HG03025 (cell line): ENCODE measurements at regions not wholly inside any gene's neighbourhood (a gene's known extent, or its start where the extent isn't known, plus 50 kb on each side); places are given as distances from the start of the nearest gene placed in this dataset.
"Not testable (repeated sequence)": the region's sequence is repeated elsewhere in the genome, so short reads cannot be mapped to it uniquely, and the experiment has no call there.

Experiments used
- ATAC-seq: cut with Tn5 transposase; IDR thresholded peaks from one replicate; pipeline ENCODE4 v1.9.1; 2021; ENCODE audit warnings: mild to moderate bottlenecking, moderate library complexity; ENCODE audit not compliant: unreplicated experiment, low FRiP score

GRCh38 chr12:90710711-90711110 is 244.3 kb downstream of the CCER1 start:
- ATAC-seq: no peak

GRCh38 chr12:90706036-90706435 is 248.9 kb downstream of the CCER1 start:
- no peak for ATAC-seq

- no peak for ATAC-seq
Measured at GRCh38 chr12:90695415-90695814, 259.6 kb downstream of the CCER1 start.

GRCh38 chr12:90690120-90690519 is 264.9 kb downstream of the CCER1 start:
- no peak for ATAC-seq

- not testable (repeated sequence) for ATAC-seq
Measured at GRCh38 chr12:90687682-90688081, 267.3 kb downstream of the CCER1 start.

- ATAC-seq: no peak
Measured at GRCh38 chr12:90683871-90684270, 271.1 kb downstream of the CCER1 start.

- ATAC-seq: no peak
Measured at GRCh38 chr12:90682398-90682797, 272.6 kb downstream of the CCER1 start.

- no peak for ATAC-seq
Measured at GRCh38 chr12:90679674-90680073, 275.3 kb downstream of the CCER1 start.

- no peak for ATAC-seq
Measured at GRCh38 chr12:90677552-90677951, 277.4 kb downstream of the CCER1 start.

GRCh38 chr12:90677055-90677454 is 277.9 kb downstream of the CCER1 start:
- no peak for ATAC-seq

- no peak for ATAC-seq
Measured at GRCh38 chr12:90675106-90675505, 279.9 kb downstream of the CCER1 start.

GRCh38 chr12:90672081-90672480 is 282.9 kb downstream of the CCER1 start:
- no peak for ATAC-seq

GRCh38 chr12:90663949-90664348 is 291.0 kb downstream of the CCER1 start:
- ATAC-seq: not testable (repeated sequence)

GRCh38 chr12:90659060-90659459 is 295.9 kb downstream of the CCER1 start:
- ATAC-seq: no peak

GRCh38 chr12:90653040-90653439 is 301.9 kb downstream of the CCER1 start:
- no peak for ATAC-seq

GRCh38 chr12:90652280-90652679 is 302.7 kb downstream of the CCER1 start:
- no peak for ATAC-seq

- no peak for ATAC-seq
Measured at GRCh38 chr12:90645181-90645580, 309.8 kb downstream of the CCER1 start.

- ATAC-seq: no peak
Measured at GRCh38 chr12:90631591-90632212, 323.3 kb downstream of the CCER1 start.

GRCh38 chr12:90630006-90630405 is 325.0 kb downstream of the CCER1 start:
- ATAC-seq: no peak

- no peak for ATAC-seq
Measured at GRCh38 chr12:90628213-90628612, 326.8 kb downstream of the CCER1 start.

GRCh38 chr12:90627180-90627896 is 327.6 kb downstream of the CCER1 start:
- ATAC-seq: no peak

GRCh38 chr12:90622431-90622830 is 332.5 kb downstream of the CCER1 start:
- ATAC-seq: no peak
